GM12875 (cell line): ENCODE measurements at regions not wholly inside any gene's neighbourhood (a gene's known extent, or its start where the extent isn't known, plus 50 kb on each side); places are given as distances from the start of the nearest gene placed in this dataset.
"Not testable (repeated sequence)": the region's sequence is repeated elsewhere in the genome, so short reads cannot be mapped to it uniquely, and the experiment has no call there.

Experiments
- H3K4me3 ChIP-seq: one replicate; pipeline ENCODE4 v1.5.1; 2011; ENCODE audit warnings: low read depth, low read length, control low read depth
- CTCF ChIP-seq: IDR thresholded peaks from 2 replicates; pipeline ENCODE4 v1.5.1; 2011; ENCODE audit warnings: low read depth, mild to moderate bottlenecking, control low read depth, inconsistent platforms, low read length, moderate library complexity, borderline replicate concordance; ENCODE audit not compliant: insufficient read depth

DNA sequence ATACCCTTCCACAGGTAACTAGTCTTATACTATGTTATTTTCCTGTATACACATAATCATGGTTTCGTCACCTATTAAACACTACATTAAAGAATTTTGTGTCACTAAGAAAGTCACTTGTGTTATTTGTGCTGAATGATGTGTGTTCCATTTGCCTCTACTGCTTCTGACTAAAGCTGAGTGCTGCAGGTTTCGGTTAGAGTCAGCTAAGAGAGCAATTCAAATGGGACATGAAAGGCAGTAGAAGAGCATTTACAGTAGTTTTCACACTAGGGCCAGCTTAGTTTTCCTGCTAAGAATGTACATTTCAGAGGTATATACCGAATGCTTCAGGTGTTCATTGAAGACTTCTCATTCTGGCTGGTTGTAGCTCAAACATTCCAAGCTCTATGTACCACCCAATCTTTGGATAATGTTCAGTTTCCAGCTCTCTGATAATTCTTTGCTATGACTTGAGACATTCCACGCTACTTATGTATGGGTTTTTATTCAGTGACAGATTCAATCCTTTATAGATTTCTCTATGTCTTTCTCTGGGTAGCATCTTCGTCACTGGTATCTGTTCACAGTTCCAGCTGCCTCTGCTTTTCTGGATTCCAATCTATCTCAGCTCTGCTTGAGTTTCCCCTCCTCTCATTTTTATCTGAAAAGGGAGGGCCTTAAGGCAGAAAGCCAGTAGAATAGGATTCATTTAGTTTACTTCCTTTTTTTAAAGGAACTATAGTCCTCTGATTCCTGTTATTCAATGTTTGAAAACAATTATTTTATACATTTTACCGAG lies 164.4 kb downstream of the CXXC4 start:
- H3K4me3 ChIP-seq, result no peak overlapping the region
- no peak for TF ChIP-seq CTCF

DNA sequence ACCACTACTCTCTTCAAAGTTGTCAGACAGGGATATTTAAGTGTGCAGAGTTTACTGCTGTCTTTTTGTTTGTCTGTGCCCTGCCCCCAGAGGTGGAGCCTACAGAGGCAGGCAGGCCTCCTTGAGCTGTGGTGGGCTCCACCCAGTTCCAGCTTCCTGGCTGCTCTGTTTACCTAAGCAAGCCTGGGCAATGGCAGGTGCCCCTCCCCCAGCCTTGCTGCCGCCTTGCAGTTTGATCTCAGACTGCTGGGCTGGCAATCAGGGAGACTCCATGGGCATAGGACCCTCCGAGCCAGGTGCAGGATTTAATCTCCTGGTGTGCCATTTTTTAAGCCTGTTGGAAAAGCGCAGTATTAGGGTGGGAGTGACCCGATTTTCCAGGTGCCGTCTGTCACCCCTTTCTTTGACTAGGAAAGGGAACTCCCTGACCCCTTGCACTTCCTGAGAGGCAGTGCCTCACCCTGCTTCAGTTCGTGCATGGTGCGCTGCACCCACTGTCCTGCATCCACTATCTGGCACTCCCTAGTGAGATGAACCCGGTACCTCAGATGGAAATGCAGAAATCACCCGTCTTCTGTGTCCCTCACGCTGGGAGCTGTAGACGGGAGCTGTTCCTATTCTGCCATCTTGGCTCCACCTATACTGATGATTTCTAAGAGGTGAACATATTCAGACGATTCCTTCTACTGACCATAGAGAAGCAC lies 167.6 kb downstream of the CXXC4 start:
- H3K4me3 ChIP-seq, result not testable (repeated sequence)

- no peak for TF ChIP-seq CTCF
- H3K4me3 ChIP-seq, result no peak overlapping the region
Measured at GRCh38 chr4:104302731-104303130, 192.0 kb downstream of the CXXC4 start.

DNA sequence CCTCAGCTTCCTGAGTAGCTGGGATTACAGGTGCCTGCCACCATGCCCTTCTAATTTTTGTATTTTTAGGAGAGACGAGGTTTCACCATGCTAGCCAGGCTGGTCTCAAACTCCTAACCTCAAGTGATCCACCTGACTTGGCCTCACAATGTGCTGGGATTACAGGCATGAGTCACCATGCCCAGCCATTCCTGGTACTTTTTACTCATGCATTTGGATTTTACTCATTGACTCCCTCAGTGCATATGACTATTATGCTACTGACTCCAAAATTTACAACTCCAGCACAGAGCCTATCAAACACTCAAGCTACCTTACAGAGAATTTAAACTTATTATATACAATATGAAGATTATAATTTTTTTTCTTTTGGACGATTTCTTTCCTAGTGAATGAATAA lies 199.9 kb downstream of the CXXC4 start:
- no peak for TF ChIP-seq CTCF
- no peak overlapping the region for H3K4me3 ChIP-seq

- no peak for TF ChIP-seq CTCF
Measured at GRCh38 chr4:104286867-104287266, 207.8 kb downstream of the CXXC4 start.

DNA sequence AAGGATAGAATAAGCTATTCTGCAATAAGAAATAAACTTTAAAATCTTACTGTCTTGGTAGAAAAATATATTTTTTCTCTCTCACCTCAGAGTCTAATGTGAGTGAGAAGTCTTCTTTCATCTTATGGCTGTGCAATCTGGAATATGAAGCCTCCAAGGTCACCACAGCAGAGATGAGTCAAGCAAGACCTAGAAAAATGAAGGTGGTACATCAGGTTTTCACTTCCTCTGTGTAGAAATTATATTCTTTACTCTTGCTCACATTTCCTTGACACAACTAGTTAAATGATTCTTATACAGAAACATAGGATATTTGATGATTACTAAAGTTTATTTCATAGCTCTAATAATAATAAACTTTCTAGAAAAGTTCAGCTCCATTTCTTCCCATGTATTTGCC lies 211.4 kb downstream of the CXXC4 start:
- TF ChIP-seq CTCF, result no peak
- H3K4me3 ChIP-seq, result no peak overlapping the region

More at GRCh38 chr4:104286867-104287266, 207.8 kb downstream of the CXXC4 start:
- no peak overlapping the region for H3K4me3 ChIP-seq

GRCh38 chr4:104279744-104280143 lies 214.9 kb downstream of the CXXC4 start:
- H3K4me3 ChIP-seq, result no peak overlapping the region
- no peak for TF ChIP-seq CTCF

- H3K4me3 ChIP-seq, result no peak overlapping the region
- no peak for TF ChIP-seq CTCF
Measured at GRCh38 chr4:104272966-104273365, 221.7 kb downstream of the CXXC4 start.

DNA sequence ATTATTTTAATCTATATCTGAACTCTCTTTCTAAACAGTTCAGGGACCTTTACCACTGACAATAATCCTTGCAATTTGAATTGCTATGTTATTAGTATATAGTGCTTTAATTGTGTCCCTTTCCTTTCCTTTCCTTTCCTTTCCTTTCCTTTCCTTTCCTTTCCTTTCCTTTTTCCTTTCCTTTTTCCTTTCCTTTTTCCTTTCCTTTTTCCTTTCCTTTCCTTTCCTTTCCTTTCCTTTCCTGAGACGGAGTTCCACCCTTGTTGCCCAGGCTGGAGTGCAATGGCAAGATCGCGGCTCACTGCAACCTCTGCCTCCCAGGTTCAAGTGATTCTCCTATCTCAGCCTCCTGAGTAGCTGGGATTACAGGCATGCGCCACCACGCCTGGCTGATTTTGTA lies 225.1 kb downstream of the CXXC4 start:
- H3K4me3 ChIP-seq, result not testable (repeated sequence)
